HCT116 (cell line): ENCODE measurements at regions not wholly inside any gene's neighbourhood (a gene's known extent, or its start where the extent isn't known, plus 50 kb on each side); places are given as distances from the start of the nearest gene placed in this dataset.

ENCODE experiments used
- ATAC-seq: fragments of 200-7000 bp; cut with Tn5 transposase; 2 replicates; pipeline ENCODE4 v1.9.1; 2020; ENCODE audit warnings: mild to moderate bottlenecking, moderate library complexity
- BruUV-seq: library from RNA; stranded (reverse); fragments of 400-500 nt; replicated peaks from 2 replicates; lab custom pipeline; 2021; lab: Mats Ljungman, UMichigan
- CTCF ChIA-PET: fragments of 300-600 bp; sonication (Branson Sonifier 250); formaldehyde crosslinking; loops from one replicate; lab custom pipeline; 2021; ENCODE audit warnings: antibody characterized with exemption; lab: Charles Lee
- POLR2A ChIA-PET: fragments of 300-600, 350-600 bp; sonication (Branson Sonifier 250); formaldehyde crosslinking; loops from one replicate; lab custom pipeline; 2021; ENCODE audit warnings: antibody characterized with exemption; lab: Charles Lee
- RAD21 ChIA-PET, 2 experiments: fragments of 300-600 bp; sonication (Branson Sonifier 250); formaldehyde crosslinking; loops; one replicate each; lab custom pipeline; 2023; ENCODE audit warnings: low total read pairs in 2 of 2; ENCODE audit not compliant: uncharacterized antibody in 2 of 2, unreplicated experiment in 2 of 2, low non-redundant PET in 1 of 2; lab: Charles Lee
- DNase-seq: peaks from one replicate; pipeline ENCODE4 v3.0.0-alpha.2; 2010; ENCODE audit warnings: low read depth, low spot score
- H2AFZ ChIP-seq: fragments of 200-600 bp; shearing (Covaris generic), sonication (generic); 2 replicates; pipeline ENCODE4 v1.6.1; 2017; ENCODE audit warnings: low read depth, mixed run types, mixed read lengths, antibody characterized with exemption, low read length; ENCODE audit not compliant: poor library complexity, severe bottlenecking
- H3K27ac ChIP-seq: 2 replicates; pipeline ENCODE4 v1.5.1; 2012; ENCODE audit warnings: low read depth, low read length
- H3K27me3 ChIP-seq: fragments of 200-600 bp; sonication (generic); 2 replicates; pipeline ENCODE4 v1.6.1; 2016; ENCODE audit warnings: mixed run types, low read length, mixed read lengths; ENCODE audit not compliant: insufficient read depth
- H3K36me3 ChIP-seq, 2 experiments: fragments of 200-500 bp in 1 of 2; fragments of 200-600 bp in 1 of 2; sonication (Bioruptor generic) in 1 of 2; sonication (generic) in 1 of 2; 2 replicates each; pipeline versions ENCODE4 v1.5.1 to v1.6.1; 2014 to 2016; ENCODE audit warnings: low read length in 2 of 2, inconsistent platforms in 1 of 2, mixed read lengths in 1 of 2, mixed run types in 1 of 2; ENCODE audit not compliant: insufficient read depth in 2 of 2, control insufficient read depth in 1 of 2
- H3K4me1 ChIP-seq, 2 experiments: fragments of 200-600 bp in 1 of 2; sonication (generic) in 1 of 2; 2 replicates each; pipeline versions ENCODE4 v1.5.1 to v1.6.1; 2012 to 2017; ENCODE audit warnings: low read length in 2 of 2, inconsistent platforms in 1 of 2, mild to moderate bottlenecking in 1 of 2, mixed read lengths in 1 of 2, mixed run types in 1 of 2, moderate library complexity in 1 of 2; ENCODE audit not compliant: insufficient read depth in 2 of 2, control insufficient read depth in 1 of 2
- H3K4me2 ChIP-seq: fragments of 200-600 bp; sonication (generic); 2 replicates; pipeline ENCODE4 v1.6.1; 2017; ENCODE audit warnings: mixed run types, low read length, mixed read lengths
- H3K4me3 ChIP-seq, 2 experiments: fragments of 200-600 bp in 1 of 2; sonication (generic) in 1 of 2; replicated peaks in 1 of 2; 2 replicates each; pipeline ENCODE4 v1.5.1; 2011 to 2016; ENCODE audit warnings: low read length in 2 of 2, control low read depth in 1 of 2, low read depth in 1 of 2, mild to moderate bottlenecking in 1 of 2, mixed read lengths in 1 of 2, mixed run types in 1 of 2
- H3K79me2 ChIP-seq: fragments of 200-600 bp; sonication (generic); 2 replicates; pipeline ENCODE4 v1.6.1; 2017; ENCODE audit warnings: mild to moderate bottlenecking, mixed run types, low read length, moderate library complexity, mixed read lengths; ENCODE audit not compliant: insufficient read depth
- H3K9ac ChIP-seq: fragments of 200-600 bp; sonication (generic); 2 replicates; pipeline ENCODE4 v1.6.1; 2016; ENCODE audit warnings: low read length, mixed read lengths
- H3K9me2 ChIP-seq: fragments of 200-600 bp; sonication (generic), shearing (Covaris generic); 2 replicates; pipeline ENCODE4 v1.6.1; 2017; ENCODE audit warnings: mixed run types, mild to moderate bottlenecking, moderate library complexity; ENCODE audit not compliant: insufficient read depth
- H3K9me3 ChIP-seq, 2 experiments: fragments of 200-500 bp in 1 of 2; fragments of 200-600 bp in 1 of 2; sonication (Bioruptor generic) in 1 of 2; sonication (generic) in 1 of 2; 2 replicates each; pipeline ENCODE4 v1.6.1; 2014 to 2017; ENCODE audit warnings: low read length in 2 of 2, mixed read lengths in 2 of 2, inconsistent platforms in 1 of 2, low read depth in 1 of 2, mild to moderate bottlenecking in 1 of 2, mixed run types in 1 of 2, moderate library complexity in 1 of 2; ENCODE audit not compliant: control insufficient read depth in 1 of 2, insufficient read depth in 1 of 2
- H4K20me1 ChIP-seq: fragments of 200-600 bp; sonication (generic), shearing (Covaris generic); 2 replicates; pipeline ENCODE4 v1.6.1; 2017; ENCODE audit warnings: mixed run types, mild to moderate bottlenecking, moderate library complexity; ENCODE audit not compliant: insufficient read depth
- CEBPB ChIP-seq: IDR thresholded peaks from 2 replicates; pipeline ENCODE4 v1.6.1; 2012; ENCODE audit warnings: low read depth
- EGR1 ChIP-seq: IDR thresholded peaks from 2 replicates; pipeline ENCODE4 v1.6.1; 2012; ENCODE audit warnings: low read depth
- EZH2 ChIP-seq: fragments of 200-600 bp; sonication (generic); IDR thresholded peaks from 2 replicates; pipeline ENCODE4 v1.6.1; 2017; ENCODE audit warnings: antibody characterized with exemption, mixed run types
- FOSL1 ChIP-seq: IDR thresholded peaks from 2 replicates; pipeline ENCODE4 v1.6.1; 2012; ENCODE audit warnings: low read depth
- JUND ChIP-seq: IDR thresholded peaks from 2 replicates; pipeline ENCODE4 v1.6.1; 2012
- POLR2A ChIP-seq: IDR thresholded peaks from 2 replicates; pipeline ENCODE4 v1.7.0; 2011; ENCODE audit warnings: borderline replicate concordance; ENCODE audit not compliant: insufficient read depth, insufficient read length; ENCODE audit errors: extremely low read depth
- POLR2AphosphoS5 ChIP-seq: IDR thresholded peaks from 2 replicates; pipeline ENCODE4 v1.6.1; 2011; ENCODE audit warnings: mild to moderate bottlenecking, low read depth, low read length, moderate library complexity
- SP1 ChIP-seq: IDR thresholded peaks from 2 replicates; pipeline ENCODE4 v1.6.1; 2012; ENCODE audit warnings: low read depth
- YY1 ChIP-seq: IDR thresholded peaks from 2 replicates; pipeline ENCODE4 v1.6.1; 2011; ENCODE audit warnings: low read length, low read depth, moderate library complexity, mild to moderate bottlenecking; ENCODE audit not compliant: insufficient replicate concordance; ENCODE audit errors: extremely low read depth
- ZNF274 ChIP-seq: fragments of 200-500 bp; sonication (Bioruptor generic); IDR thresholded peaks from 2 replicates; pipeline ENCODE4 v1.6.1; 2014; ENCODE audit warnings: mild to moderate bottlenecking, low read depth, low read length, inconsistent platforms
- intact Hi-C: fragments of 100-400 bp; cut with micrococcal nuclease; formaldehyde crosslinking; loops from 2 replicates; pipeline ENCODE4 v1.10.0; 2022
- TF ChIP-seq, protein P1 (sequence below): IDR thresholded peaks from 2 replicates; pipeline ENCODE4 v1.6.1; 2012
- TF ChIP-seq, protein P2 (sequence below): IDR thresholded peaks from 2 replicates; pipeline ENCODE4 v1.6.1; 2012

DNA sequence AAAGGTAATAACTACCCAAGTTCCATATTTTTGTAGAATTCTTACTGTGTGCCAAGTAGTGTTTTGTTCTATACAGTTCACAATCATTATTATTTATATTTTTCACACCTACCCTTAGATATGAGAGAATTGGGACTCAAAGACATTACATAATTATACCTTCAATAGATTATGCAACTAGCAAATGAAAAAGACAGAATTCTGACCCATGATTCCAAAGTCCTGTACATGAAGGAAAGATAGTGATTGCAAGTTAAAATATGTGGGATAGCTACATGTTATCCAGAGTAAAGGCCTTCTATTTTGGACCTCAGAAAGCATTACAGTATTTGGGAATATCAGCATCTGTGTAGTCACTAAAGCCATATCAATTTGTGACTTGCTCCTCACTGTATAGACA is 581.0 kb downstream of the ELAVL2 start:
- Histone ChIP-seq H4K20me1 (no peaks in the 10 kb centered on the region), H3K36me3 (no peaks in the 10 kb centered on the region), H3K4me2 (no peak overlapping the region), H3K27me3 (no peaks in the 10 kb centered on the region), H3K9me2 (no peaks in the 10 kb centered on the region), H3K9me3 (peaks cover 4 to 16% of the 10 kb centered on the region in 2 experiments; a peak in 2 of 4 replicates)
- BruUV-seq = no TSS peak
- no peak for DNase-seq
- POLR2A ChIA-PET = no interaction called here
- TF ChIP-seq, protein P1, sequence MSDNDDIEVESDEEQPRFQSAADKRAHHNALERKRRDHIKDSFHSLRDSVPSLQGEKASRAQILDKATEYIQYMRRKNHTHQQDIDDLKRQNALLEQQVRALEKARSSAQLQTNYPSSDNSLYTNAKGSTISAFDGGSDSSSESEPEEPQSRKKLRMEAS = no peak
- TF ChIP-seq, protein P2, sequence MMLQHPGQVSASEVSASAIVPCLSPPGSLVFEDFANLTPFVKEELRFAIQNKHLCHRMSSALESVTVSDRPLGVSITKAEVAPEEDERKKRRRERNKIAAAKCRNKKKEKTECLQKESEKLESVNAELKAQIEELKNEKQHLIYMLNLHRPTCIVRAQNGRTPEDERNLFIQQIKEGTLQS = no peak
- TF ChIP-seq ZNF274 (no peak), POLR2A (no peak), EGR1 (no peak), JUND (no peak), FOSL1 (no peak), POLR2AphosphoS5 (no peak), YY1 (no peak), CEBPB (no peak), SP1 (no peak), EZH2 (no peak)
- TF ChIP-seq, all 23 proteins: peak for 0
- Histone ChIP-seq H2AFZ (no peak overlapping the region), H3K4me1 (no peaks in the 10 kb centered on the region), H3K9ac (no peak overlapping the region), H3K27ac (no peak overlapping the region), H3K79me2 (no peaks in the 10 kb centered on the region), H3K4me3 (no peak overlapping the region)
- RAD21 ChIA-PET = no interaction called here
- CTCF ChIA-PET = no interaction called here
- no peak for ATAC-seq
- intact Hi-C loops = no loop called here
